ENCODE measurements at regions not wholly inside any gene's neighbourhood (a gene's known extent, or its start where the extent isn't known, plus 50 kb on each side); places are given as distances from the start of the nearest gene placed in this dataset.

- TF ChIP-seq CTCF (conservative IDR thresholded peaks at IDR 0.05; ENCODE audit: control insufficient read depth, insufficient read depth, low read depth, low read length): no peak
- no peak for DNase-seq (ENCODE audit: low read depth)
- no peak overlapping the region for H3K4me3 ChIP-seq (ENCODE audit: control insufficient read depth, low read depth, low read length)
Observed at GRCh38 chr1:60535713-60536112, 462.1 kb upstream of the C1orf87 start.

- DNase-seq (ENCODE audit: low read depth): no peak
- no peak overlapping the region for H3K4me3 ChIP-seq (ENCODE audit: control insufficient read depth, low read depth, low read length)
- no peak for TF ChIP-seq CTCF (conservative IDR thresholded peaks at IDR 0.05; ENCODE audit: control insufficient read depth, insufficient read depth, low read depth, low read length)
Observed at GRCh38 chr1:60527567-60527966, 454.0 kb upstream of the C1orf87 start.

GRCh38 chr1:60516996-60517395 is 443.4 kb upstream of the C1orf87 start:
- DNase-seq (ENCODE audit: low read depth): no peak
- TF ChIP-seq CTCF (conservative IDR thresholded peaks at IDR 0.05; ENCODE audit: control insufficient read depth, insufficient read depth, low read depth, low read length): no peak
- H3K4me3 ChIP-seq (ENCODE audit: control insufficient read depth, low read depth, low read length): no peak overlapping the region

GRCh38 chr1:60510162-60510561 is 436.6 kb upstream of the C1orf87 start:
- H3K4me3 ChIP-seq (ENCODE audit: control insufficient read depth, low read depth, low read length): no peak overlapping the region
- peak; percentile 31 for DNase-seq (ENCODE audit: low read depth)
- no peak for TF ChIP-seq CTCF (conservative IDR thresholded peaks at IDR 0.05; ENCODE audit: control insufficient read depth, insufficient read depth, low read depth, low read length)

- peak; percentile 3 for DNase-seq (ENCODE audit: low read depth)
Observed at GRCh38 chr1:60504206-60504840, 430.8 kb upstream of the C1orf87 start.

GRCh38 chr1:60503266-60503925 is 429.8 kb upstream of the C1orf87 start:
- no peak for DNase-seq (ENCODE audit: low read depth)
- no peak for TF ChIP-seq CTCF (conservative IDR thresholded peaks at IDR 0.05; ENCODE audit: control insufficient read depth, insufficient read depth, low read depth, low read length)
- no peak overlapping the region for H3K4me3 ChIP-seq (ENCODE audit: control insufficient read depth, low read depth, low read length)

More at GRCh38 chr1:60504206-60504840, 430.8 kb upstream of the C1orf87 start:
- H3K4me3 ChIP-seq (ENCODE audit: control insufficient read depth, low read depth, low read length): no peak overlapping the region
- no peak for TF ChIP-seq CTCF (conservative IDR thresholded peaks at IDR 0.05; ENCODE audit: control insufficient read depth, insufficient read depth, low read depth, low read length)

Measured in fibroblast of mammary gland (primary cell).